ENCODE measurements at regions not wholly inside any gene's neighbourhood (a gene's known extent, or its start where the extent isn't known, plus 50 kb on each side); places are given as distances from the start of the nearest gene placed in this dataset.
"Not testable (repeated sequence)": the region's sequence is repeated elsewhere in the genome, so short reads cannot be mapped to it uniquely, and the experiment has no call there.

DNA sequence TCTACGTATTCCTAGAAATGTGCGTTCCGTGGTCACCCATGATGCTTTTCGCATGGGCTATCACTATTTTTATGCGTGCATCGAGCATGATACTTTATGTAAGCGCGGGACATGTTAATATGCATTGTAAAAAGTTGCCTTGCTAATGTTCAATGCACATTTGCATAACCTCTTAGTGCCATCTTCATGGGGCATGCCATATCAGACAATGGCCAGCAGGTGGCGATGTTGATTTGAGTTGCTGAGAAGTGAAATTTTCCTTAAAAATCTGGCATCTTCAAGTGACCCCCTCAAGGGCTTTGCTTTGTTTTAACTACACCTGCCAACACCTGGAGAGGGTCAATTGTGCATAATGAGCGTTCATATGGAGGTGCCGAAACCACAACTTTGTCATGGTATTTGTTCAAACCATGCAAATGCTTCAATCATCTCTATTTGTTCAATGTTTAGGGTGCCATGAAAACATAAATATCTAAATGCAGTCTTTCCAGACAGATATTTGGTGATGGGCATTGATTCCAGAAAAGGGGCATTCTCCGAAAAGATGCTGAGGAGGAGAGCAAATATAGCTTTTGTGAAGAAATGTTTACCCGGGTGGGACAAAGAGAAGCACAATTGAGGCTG is 833.9 kb upstream of the PRKX start:
- peak; percentile 1 for DNase-seq (ENCODE audit: low read depth)

DNA sequence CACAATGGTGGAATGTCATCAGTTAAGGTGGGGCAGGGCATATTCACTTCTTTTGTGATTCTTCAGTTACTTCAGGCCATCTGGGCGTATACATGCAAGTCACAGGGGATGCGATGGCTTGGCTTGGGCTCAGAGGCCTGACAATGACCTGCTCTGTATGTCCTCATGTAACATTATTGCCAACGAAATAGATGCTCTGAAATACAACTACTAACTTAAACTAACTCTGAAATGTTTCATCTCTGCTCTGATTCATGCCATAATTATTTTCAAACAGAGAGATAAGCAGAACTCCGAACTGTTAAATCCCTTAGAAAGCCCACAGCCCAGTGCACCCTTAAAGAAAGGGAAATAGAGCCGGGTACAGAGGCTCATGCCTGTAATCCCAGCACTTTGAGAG is 832.7 kb upstream of the PRKX start:
- DNase-seq (ENCODE audit: low read depth): not testable (repeated sequence)

DNA sequence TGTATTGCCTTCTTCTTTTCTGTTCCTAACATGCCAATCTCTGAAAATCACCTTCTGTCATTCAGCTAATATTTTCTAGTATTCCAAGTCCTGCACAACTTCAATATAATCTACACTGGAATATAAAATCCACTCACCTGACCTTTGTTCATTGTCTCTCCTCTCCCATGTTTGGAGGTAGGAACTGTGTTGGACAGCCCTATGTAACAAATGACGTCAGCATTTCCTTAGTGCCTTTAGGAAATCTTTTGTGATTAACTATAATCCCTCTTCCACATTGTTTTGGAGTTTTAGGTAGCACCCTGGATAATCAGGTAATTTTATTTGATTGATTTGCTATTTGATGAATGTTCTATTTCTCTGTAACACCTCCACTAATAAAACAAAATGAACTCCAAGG is 814.8 kb upstream of the PRKX start:
- no peak for DNase-seq (ENCODE audit: low read depth)

DNA sequence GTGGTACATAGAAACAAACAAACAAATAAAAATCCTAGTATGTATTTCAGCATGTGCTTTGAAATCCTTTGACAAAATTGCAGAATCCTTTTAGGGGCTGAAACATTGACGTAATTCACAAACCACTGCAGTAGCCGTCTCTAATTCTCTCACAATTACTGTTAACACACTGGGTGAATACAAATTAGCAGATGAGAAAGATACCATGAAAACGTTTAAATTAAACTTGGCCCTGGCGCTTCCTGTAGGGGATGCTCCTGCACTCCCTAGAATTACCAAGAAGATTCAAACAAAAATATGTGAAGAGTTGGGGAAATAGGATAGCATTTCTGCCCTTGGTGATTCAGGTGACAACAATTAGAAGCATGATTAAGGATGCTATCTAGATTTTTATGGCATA is 772.5 kb upstream of the PRKX start:
- DNase-seq (ENCODE audit: low read depth): no peak

DNA sequence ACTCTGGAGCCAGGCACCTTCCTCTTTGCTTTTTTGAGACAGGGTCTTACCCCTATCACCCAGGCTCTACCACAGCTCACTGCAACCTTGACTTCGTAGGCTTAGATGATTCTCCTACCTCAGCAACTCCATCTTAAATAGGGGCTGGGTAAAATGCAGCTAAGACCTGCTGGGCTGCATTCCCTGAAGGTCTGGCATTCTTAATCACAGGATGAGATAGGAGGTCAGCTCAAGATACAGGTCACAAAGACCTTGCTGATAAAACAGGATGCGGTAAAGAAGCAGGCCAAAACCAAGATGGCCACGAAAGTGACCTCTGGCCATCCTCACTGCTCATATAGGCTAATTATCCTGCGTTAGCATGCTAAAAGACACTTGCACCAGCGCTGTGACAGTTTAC is 770.8 kb upstream of the PRKX start:
- no peak for DNase-seq (ENCODE audit: low read depth)

DNA sequence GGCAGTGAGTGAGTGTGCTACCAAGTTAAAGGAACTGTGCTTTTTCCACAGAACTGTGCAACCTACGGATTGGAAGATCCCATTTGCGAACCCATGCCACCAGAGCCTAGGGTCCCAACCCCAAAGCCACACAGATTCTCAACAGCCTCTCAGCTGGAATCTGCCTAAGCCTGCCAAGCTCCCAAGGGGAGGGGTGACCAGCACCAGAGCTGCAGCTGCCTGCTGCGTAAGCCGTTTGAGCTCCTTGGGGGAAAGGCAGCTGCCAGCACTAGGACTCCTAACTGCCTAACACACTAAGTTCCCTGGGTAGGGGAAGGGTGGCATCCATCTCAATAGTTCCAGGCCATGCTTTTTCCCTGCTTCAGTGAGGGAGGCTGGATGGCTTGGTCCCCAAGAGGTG is 738.1 kb upstream of the PRKX start:
- no peak for DNase-seq (ENCODE audit: low read depth)

DNA sequence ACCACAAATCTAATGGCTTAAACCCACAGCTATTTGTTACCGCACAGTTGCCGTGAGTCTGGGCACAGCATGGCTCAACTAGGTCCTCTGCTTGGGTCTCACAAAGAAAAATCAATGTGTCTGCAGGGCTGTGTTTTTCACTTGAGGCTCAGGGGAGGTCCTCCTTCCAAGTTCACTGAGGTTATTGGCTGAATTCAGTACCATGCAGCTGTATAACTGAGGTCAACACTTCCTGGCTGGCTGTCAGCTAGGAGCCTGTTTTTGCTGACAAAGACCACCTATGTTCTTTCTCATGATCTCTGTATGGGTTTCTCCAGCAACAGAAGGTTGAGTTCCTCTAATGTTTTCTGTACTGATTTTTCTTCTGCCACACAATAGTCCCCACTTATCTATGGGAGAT is 736.7 kb upstream of the PRKX start:
- DNase-seq (ENCODE audit: low read depth): no peak

DNA sequence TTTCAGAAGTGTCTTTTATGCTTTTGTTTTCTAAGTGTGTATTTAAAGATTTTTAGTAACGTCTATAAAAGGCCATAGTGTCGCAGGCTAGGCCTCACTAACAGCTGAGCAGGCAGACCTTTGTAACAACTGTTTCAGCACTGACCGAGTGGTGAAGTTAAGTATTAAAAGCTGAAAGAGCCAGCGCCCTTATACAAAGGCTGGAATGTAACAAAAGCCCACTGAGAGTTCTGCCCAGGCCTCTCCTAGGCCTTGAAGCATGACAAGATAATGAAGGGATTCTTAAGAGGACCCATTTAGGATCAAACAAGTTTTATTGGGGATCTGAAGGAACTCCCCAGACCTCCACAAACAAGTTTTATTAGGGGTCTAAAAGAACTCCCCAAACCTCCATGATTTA is 722.5 kb upstream of the PRKX start:
- no peak for DNase-seq (ENCODE audit: low read depth)

DNA sequence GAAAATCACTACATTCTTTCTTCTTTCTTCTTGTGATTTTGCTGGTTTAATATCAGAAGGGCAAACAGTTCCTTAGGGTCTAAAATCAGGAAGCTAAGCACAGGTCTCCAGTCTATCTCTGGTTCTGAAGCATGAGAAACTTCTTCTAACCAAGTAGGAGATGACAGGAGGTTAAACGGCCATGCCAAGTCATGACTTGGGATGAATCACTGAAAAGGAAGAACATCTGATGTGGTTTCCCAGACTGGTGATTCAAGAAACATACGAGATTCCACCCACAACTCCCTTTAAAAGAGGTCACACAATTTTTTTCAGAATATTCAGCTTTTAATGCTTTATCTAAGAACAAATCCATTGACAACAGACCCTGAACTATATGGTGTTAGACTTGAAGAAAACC is 684.0 kb upstream of the PRKX start:
- no peak for DNase-seq (ENCODE audit: low read depth)

DNA sequence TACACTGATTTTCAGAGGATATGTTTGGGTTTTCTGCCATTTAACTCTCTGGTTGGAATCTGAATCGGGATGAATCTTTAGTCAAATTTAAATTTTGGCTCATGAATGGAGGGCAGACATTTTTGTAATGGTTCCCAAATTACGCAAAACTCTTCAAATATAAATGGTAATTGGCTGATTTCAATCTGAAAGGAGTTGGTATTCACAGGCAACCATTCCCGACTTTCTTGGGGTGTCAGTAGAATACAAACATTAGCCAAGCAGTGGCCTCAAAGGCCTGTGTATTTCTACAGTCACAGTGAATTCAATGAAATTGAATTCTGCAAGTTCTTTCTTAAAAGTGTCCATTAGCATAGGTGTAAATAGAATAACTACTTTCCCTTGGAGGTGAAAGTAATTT is 668.8 kb upstream of the PRKX start:
- DNase-seq (ENCODE audit: low read depth): no peak

DNA sequence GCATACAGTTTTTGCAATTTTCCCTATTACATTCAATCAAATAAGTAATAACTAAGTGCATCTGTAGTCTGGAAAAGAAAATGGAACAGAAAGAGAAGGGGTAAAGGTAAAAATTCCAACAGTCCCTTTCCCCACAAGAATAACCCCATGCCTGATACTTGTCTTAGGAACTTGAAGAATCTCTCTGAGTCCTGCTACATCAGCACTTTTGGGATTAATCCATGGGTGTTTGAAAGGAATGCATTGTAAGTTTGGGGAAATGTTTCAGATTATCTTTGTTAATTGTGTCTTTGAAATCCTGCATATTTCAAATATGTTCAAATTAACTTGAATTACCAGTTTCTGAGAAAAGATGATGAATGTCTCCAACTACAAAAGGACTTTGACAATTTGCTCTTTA is 667.3 kb upstream of the PRKX start:
- no peak for DNase-seq (ENCODE audit: low read depth)

DNA sequence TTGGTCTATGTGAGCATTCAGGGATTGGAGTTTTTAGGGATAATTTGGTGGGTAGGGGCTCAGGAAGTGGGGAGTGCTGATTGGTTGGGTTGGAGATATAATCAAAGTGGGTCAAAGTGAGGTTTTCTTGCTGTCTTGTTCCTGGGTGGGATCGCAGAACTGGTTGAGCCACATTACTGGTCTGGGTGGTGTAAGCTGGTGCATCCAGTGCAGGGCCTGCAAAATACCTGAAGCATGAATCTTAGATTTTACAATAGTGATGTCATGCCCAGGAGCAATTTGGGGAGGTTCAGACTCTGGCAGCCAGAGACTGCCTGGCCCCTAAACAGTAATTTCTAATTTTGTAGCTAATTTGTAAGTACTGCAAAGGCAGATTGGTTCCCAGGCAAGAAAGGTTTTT is 665.6 kb upstream of the PRKX start:
- no peak for DNase-seq (ENCODE audit: low read depth)

DNA sequence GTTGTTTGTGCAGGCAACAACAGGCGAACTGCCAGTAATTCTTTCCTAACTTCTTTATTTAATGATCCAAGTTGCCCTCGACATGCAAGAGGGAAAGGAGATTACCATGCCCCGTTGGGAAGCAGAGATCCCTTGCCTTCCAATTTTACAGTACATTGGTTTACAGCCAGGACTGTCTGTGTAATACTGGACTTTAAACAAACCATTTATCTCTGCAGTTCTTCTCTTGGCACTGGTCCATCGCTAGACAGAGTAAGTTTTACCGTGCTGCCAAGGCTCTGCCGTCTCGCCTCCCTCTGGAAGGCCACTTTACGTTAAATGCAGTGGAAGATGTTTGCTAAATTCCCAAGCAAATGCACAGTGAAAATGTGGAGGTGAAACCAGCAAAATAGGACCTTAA is 660.3 kb upstream of the PRKX start:
- no peak for DNase-seq (ENCODE audit: low read depth)

DNA sequence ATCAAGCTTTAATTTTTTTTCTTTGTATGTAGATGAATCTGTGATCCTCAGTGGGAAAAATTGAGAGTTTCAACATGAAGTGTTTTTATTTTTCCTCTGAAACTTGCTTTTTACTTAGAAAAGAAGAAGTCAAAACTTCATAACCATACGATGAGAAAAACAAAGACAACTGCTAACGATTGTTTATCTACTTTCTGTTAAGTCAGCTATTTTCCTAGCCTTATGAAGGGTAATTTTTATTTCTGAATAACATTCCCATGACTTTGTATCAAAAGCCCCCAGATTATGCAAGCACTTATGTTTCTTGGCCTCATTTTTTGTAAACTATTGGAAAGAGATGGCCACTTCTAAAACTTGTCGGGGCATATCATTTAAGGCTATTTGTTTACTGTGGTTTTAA is 645.1 kb upstream of the PRKX start:
- DNase-seq (ENCODE audit: low read depth): no peak

DNA sequence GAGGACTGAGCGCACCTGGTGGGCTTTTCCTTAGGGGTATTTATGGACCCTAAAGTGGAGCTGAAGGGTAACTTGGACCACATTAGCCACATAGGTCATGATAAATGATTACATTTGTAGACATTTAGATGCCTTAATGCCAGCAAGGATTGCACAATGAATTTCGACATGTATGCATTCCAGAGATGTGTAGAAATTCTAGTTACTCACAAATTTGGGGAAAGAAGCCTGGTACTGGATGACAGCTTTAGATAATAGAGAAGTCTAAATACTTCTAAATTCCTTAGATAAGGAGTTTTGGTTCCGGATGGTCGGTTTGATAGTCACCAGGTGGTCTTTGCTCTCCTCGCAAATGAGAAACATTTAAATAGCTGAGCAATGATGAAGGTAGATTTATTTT is 609.5 kb upstream of the PRKX start:
- DNase-seq (ENCODE audit: low read depth): no peak

DNA sequence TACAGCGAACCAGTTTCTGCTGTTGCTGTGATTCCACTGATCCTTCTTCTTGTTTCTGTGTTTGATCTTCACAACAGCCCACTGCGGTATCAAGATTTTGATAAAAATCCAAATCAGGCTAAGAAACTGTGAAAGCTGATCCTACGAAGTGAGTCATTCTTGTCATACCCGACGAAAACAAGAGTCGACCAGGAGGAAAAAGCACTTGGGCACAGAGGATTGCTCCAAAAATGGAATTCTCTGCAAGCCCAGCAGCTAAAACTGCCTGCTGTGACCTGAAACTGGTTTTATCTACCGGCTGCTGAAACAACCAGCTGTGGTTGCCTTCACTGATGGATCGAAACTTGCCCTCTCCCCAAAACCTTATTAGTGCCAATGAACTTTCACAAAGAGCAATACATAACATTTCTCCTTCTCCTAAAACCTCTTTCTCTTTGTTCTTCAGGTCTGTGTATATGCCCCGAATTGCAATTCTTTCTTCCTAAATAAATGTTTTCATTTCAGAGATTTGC is 607.0 kb upstream of the PRKX start:
- DNase-seq (ENCODE audit: low read depth): no peak

DNA sequence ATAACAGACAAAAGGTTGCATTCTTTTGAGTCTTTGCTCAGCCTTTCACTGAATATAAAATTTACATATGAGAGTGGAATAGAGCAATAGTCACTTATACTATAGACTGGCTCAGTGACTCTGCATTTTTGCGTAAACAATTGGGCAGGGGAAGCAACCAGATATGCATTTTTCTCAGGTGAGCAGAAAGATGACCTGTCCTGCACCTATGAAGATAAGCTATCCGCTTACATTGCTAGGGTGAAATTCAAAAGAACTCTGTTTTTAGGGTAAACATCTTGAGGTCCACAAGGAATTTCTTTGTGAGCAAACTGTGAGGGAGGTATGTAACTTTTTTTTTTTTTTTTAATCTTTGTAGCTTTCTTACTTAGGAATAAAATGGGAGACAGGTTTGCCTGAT is 602.4 kb upstream of the PRKX start:
- DNase-seq (ENCODE audit: low read depth): no peak

DNA sequence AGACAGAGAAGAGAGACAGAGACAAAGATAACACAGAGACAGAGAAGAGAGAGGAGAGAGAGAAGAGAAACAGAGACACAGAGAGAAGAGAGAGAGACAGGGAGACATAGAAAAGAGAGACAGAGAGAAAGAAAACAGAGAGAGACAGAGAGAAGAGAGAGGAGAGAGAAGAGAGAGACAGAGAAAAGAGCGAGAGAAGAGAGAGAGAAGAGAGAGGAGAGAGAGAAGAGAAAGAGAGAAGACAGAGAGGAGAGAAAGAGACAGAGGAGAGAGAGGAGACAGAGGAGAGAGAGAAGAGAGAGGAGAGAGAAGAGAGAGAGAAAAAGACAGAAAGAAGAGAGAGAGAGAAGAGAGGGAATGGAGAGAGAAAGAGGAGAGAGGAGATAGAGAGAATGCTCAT is 601.1 kb upstream of the PRKX start:
- DNase-seq (ENCODE audit: low read depth): no peak

DNA sequence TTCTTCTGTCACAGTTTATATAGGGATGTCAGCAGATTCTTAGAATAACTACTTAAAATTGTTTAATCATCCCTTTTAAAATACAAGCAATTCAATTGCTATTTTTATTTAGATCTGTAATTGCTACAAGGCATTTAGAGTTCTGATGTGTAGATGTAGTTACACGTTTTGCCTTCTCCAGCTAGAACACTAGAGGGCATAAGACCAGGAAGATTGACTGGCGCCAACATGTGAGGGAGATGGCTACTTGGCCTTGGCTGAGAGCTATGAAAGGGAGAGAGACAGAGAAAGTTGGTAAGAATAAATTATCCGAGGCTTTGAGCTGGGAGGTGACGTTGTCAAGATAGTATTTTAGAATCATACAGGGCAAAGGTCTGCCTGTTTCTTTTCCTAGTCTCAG is 563.7 kb upstream of the PRKX start:
- DNase-seq (ENCODE audit: low read depth): no peak

DNA sequence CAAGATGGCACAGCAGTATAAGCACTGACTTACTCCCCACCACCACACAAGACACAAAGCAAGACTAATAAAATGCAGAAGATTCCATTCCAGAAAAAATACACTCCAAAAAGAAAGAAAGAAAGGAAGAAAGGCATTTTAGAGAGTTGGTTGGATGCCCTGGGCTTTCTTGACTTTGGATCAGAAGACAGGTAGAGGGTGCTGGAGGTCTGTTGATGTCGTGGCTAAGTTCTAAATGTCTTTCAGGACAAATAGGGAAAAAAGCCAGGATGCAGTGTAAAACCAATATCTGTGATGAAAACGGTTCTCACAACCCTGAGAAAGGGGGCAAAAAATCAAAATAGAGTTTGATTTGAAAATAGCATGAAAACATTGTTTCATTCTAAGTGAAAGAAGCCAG is 555.2 kb upstream of the PRKX start:
- DNase-seq (ENCODE audit: low read depth): no peak

DNA sequence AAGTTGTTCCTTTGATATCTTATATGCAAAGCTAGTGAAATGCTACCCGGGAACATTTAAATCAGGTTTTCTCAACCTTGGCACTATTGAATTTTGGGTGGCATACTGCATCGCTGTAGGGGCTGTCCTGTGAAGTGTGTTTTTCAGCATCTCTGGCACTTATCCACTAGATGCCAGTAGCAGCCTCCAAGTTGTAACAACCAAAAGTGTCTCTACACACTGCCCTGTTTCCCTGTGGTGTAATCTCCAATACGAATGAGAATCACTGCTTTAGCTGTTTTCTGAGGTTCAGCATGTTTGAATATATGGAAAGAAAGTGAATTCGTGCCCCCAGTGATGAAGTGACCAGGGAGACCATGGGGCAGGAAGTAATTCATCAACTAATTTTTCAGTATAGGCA is 551.6 kb upstream of the PRKX start:
- DNase-seq (ENCODE audit: low read depth): no peak

DNA sequence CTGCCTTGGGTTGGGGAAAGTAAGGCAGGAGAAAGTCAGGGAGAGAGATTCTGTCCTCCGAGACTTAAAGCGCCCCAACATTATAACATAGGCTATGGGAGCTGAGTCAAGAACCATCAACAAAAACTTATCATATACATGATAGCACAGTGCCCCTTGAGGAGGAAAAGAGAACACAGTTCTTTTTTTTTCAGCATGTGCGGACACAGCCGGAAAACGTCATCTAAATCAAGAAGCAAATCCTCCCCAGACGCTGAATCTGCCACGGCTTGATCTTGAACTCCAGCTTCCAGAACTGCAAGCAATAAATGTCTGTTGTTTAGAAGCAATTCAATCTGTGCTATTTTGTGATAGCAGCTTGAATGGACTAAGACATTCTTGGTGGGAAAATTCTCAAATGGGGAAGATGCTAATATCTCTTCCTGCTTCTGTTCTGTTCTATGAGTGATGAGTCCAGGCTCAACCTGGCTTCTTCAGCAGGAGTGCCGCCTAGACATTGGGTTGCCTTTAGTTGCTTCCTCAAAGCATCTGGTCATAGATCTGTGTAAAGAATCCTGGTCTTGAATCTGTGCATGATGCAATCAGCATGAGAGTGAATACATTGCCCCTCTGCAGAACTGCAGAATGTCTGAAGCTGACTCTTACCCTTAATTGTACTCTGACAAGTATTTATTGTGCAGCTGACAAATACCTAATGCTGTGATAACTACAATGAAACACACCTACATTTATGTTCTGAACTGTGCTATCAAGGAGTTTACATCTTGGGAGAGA is 549.8 kb upstream of the PRKX start:
- DNase-seq (ENCODE audit: low read depth): no peak

DNA sequence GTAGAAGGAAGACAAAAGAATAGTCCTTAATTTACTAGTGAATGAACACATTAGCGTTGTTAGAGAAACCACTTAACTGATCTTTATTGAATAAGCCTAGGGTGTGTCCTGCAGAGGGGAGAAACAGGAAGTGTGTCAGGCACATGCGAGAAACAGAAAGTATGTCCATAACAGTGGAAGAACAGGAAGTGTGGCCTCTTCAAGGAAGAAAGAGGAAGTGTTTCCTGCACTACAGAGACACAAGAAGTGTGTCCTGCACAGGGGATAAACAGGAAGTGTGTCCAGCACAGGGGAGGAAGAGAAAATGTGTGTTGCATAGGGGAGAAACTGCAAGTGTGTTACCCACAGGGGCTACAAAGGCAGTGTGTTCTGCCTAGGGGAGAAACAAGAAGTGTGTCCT is 539.6 kb upstream of the PRKX start:
- no peak for DNase-seq (ENCODE audit: low read depth)

DNA sequence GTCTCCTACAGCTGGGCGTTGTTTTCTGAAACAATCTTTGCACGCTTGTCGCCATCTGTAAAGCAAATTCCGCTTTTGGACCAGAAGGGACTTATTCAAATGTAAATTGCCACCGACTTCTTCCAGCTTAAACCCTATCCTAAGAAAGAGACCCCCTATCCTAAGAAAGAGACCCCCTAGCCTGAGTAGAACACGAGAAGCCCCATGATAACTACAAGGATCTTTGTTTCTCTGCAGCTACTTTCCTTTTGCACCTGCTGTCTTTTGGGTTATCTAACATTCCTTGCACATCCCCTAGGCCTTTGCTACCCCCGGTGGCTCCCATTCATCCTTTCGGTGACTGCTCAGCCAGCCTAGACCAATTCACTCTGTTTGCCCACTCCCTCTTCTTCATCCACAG is 536.0 kb upstream of the PRKX start:
- DNase-seq (ENCODE audit: low read depth): no peak
